Cerebellar cortex (tissue), 1 donor: ENCODE measurements at regions not wholly inside any gene's neighbourhood (a gene's known extent, or its start where the extent isn't known, plus 50 kb on each side); places are given as distances from the start of the nearest gene placed in this dataset.
"Not testable (repeated sequence)": the region's sequence is repeated elsewhere in the genome, so short reads cannot be mapped to it uniquely, and the experiment has no call there.

Experiments used
- DNase-seq: peaks from one replicate; pipeline ENCODE4 v3.0.0-alpha.2; 2015; ENCODE audit warnings: low spot score

- not testable (repeated sequence) for DNase-seq
These were observed 50.5 kb upstream of the ZNF217 start for GRCh38 chr20:53644108-53644507.
